ENCODE measurements at regions not wholly inside any gene's neighbourhood (a gene's known extent, or its start where the extent isn't known, plus 50 kb on each side); places are given as distances from the start of the nearest gene placed in this dataset.

- no peak for DNase-seq (ENCODE audit: low read depth in 1 of 2, low spot score in 2 of 2)
- Histone ChIP-seq H3K56ac (replicated peaks; ENCODE audit: insufficient read length, low read depth, low read length) (no peak overlapping the region), H2AK5ac (ENCODE audit: low read depth, low read length) (no peak overlapping the region), H3K36me3 (ENCODE audit: control insufficient read depth in 2 of 4, insufficient read depth in 4 of 4, low read length in 3 of 4) (no peaks in the 10 kb centered on the region), H3K4ac (replicated peaks; ENCODE audit: insufficient read length, low read depth, low read length) (no peak overlapping the region), H2AFZ (ENCODE audit: low read length) (no peak overlapping the region), H3K27me3 (replicated peaks in 1 of 4; ENCODE audit: control insufficient read depth in 3 of 4, extremely low read depth in 1 of 4, insufficient read depth in 3 of 4, low read length in 3 of 4) (no peaks in the 10 kb centered on the region), H4K8ac (ENCODE audit: extremely low read depth, insufficient read depth, low read length) (no peak overlapping the region), H2BK15ac (ENCODE audit: low read length) (no peak overlapping the region), H3K14ac (ENCODE audit: insufficient read length) (no peak overlapping the region), H4K91ac (replicated peaks; ENCODE audit: insufficient read length, low read length) (no peak overlapping the region), H3K9me3 (ENCODE audit: insufficient read depth in 2 of 2, low read depth in 1 of 2, low read length in 1 of 2) (no peaks in the 10 kb centered on the region), H3K79me2 (ENCODE audit: control insufficient read depth in 1 of 2, insufficient read depth in 2 of 2, low read length in 2 of 2) (no peaks in the 10 kb centered on the region), H3K4me1 (replicated peaks in 1 of 4; ENCODE audit: control insufficient read depth in 3 of 4, insufficient read depth in 4 of 4, low read length in 3 of 4) (no peaks in the 10 kb centered on the region), H2BK120ac (replicated peaks; ENCODE audit: low read depth, low read length) (no peak overlapping the region), H3K27ac (ENCODE audit: low read depth, low read length) (no peak overlapping the region), H4K20me1 (replicated peaks in 1 of 2; ENCODE audit: control insufficient read depth in 1 of 2, insufficient read depth in 2 of 2, low read length in 2 of 2) (no peaks in the 10 kb centered on the region), H2BK5ac (ENCODE audit: low read depth, low read length) (no peak overlapping the region), H3K18ac (ENCODE audit: extremely low read depth, low read length) (no peak overlapping the region), H3K79me1 (ENCODE audit: low read depth, low read length) (no peaks in the 10 kb centered on the region), H3K23ac (ENCODE audit: insufficient read length) (no peak overlapping the region), H3K4me3 (ENCODE audit: extremely low read depth in 1 of 4, insufficient read depth in 2 of 4, low read depth in 3 of 4, low read length in 4 of 4) (no peak overlapping the region), H3K9ac (replicated peaks in 1 of 4; ENCODE audit: extremely low read depth in 1 of 4, low read depth in 3 of 4, low read length in 3 of 4) (no peak overlapping the region), H4K5ac (ENCODE audit: insufficient read length, low read depth, low read length) (no peak overlapping the region), H2BK12ac (ENCODE audit: low read depth, low read length) (no peak overlapping the region), H3K4me2 (ENCODE audit: insufficient read depth in 1 of 2, low read depth in 2 of 2, low read length in 2 of 2) (no peak overlapping the region), H3K23me2 (ENCODE audit: low read depth, low read length) (no peaks in the 10 kb centered on the region; the same call in 1 of the 2 replicates), H2BK20ac (ENCODE audit: low read length) (no peak overlapping the region)
- POLR2A ChIA-PET (ENCODE audit: partially characterized antibody) = no interaction called here
- CTCF ChIA-PET (ENCODE audit: partially characterized antibody) = no interaction called here
- 91% methylated on average over 6 of the region's 6 CpGs; no CpG with 5 or more reads in 1 of the 2 experiments for WGBS, 2 experiments (ENCODE audit: extremely low coverage in 1 of 2, insufficient coverage in 1 of 2, insufficient read length in 1 of 2, insufficient replicate concordance in 2 of 2, low coverage in 1 of 2, low lambda C conversion rate in 2 of 2, missing lambda C conversion rate in 1 of 2)
- FAIRE-seq = no peak
- TF ChIP-seq SP4 (IDR thresholded peaks at IDR 0.05; ENCODE audit: low read length) (no peak), RNF2 (IDR thresholded peaks at IDR 0.05; ENCODE audit: borderline replicate concordance, low read depth, low read length, missing control alignments, poor library complexity, severe bottlenecking) (no peak), CTCF (IDR thresholded peaks at IDR 0.05; ENCODE audit: control extremely low read depth in 1 of 3, insufficient read depth in 1 of 3, low read depth in 1 of 3, low read length in 3 of 3) (no peak), RAD21 (IDR thresholded peaks at IDR 0.05 in 1 of 2, conservative IDR thresholded peaks at IDR 0.05 in 1 of 2; ENCODE audit: low read depth in 2 of 2, low read length in 2 of 2) (no peak), POLR2A (IDR thresholded peaks at IDR 0.05; ENCODE audit: control extremely low read depth in 1 of 2, low read depth in 2 of 2, low read length in 2 of 2) (no peak), CREB1 (IDR thresholded peaks at IDR 0.05) (no peak)
Measured at GRCh38 chr3:177992993-177993970, 543.0 kb upstream of the KCNMB2 start.
